Skeletal muscle cell (primary cell): ENCODE measurements at regions not wholly inside any gene's neighbourhood (a gene's known extent, or its start where the extent isn't known, plus 50 kb on each side); places are given as distances from the start of the nearest gene placed in this dataset.
"Not testable (repeated sequence)": the region's sequence is repeated elsewhere in the genome, so short reads cannot be mapped to it uniquely, and the experiment has no call there.

ENCODE experiments used
- DNase-seq: peaks from one replicate; pipeline ENCODE4 v3.0.0-alpha.2; 2010; ENCODE audit warnings: low read depth
- H3K4me3 ChIP-seq: 2 replicates; pipeline ENCODE4 v1.5.1; 2011; ENCODE audit warnings: low read depth, mild to moderate bottlenecking, control low read depth, low read length, moderate library complexity

GRCh38 chr3:94739420-94739819 is 676.6 kb downstream of the NSUN3 start:
- DNase-seq: no peak
- no peak overlapping the region for H3K4me3 ChIP-seq

GRCh38 chr3:94758751-94759150 is 695.9 kb downstream of the NSUN3 start:
- no peak for DNase-seq
- no peak overlapping the region for H3K4me3 ChIP-seq

GRCh38 chr3:94772402-94772801 is 709.5 kb downstream of the NSUN3 start:
- DNase-seq: no peak
- H3K4me3 ChIP-seq: no peak overlapping the region

GRCh38 chr3:94775746-94776145 is 712.9 kb downstream of the NSUN3 start:
- no peak for DNase-seq
- H3K4me3 ChIP-seq: no peak overlapping the region

- H3K4me3 ChIP-seq: no peak overlapping the region
- no peak for DNase-seq
These were observed 713.6 kb downstream of the NSUN3 start for GRCh38 chr3:94776401-94776915.

DNA sequence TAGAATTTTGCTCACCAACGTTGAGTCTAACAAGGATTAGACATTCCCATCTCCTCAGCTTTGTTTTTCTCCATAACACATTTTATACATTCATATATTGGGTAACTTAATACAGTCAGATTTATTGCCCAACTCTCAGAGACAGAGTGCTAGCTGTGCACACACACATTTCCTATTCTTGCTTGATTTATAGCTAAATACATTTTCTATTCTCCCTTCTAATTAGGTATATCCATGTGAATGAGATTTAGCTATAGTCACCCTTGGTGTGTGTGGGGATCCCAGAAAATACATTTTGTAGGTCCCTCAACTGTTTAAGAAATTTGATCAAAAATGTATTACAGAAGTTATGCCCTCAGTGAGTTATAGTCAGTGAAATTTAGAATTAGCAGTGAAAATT is 715.4 kb downstream of the NSUN3 start:
- no peak overlapping the region for H3K4me3 ChIP-seq
- DNase-seq: no peak

DNA sequence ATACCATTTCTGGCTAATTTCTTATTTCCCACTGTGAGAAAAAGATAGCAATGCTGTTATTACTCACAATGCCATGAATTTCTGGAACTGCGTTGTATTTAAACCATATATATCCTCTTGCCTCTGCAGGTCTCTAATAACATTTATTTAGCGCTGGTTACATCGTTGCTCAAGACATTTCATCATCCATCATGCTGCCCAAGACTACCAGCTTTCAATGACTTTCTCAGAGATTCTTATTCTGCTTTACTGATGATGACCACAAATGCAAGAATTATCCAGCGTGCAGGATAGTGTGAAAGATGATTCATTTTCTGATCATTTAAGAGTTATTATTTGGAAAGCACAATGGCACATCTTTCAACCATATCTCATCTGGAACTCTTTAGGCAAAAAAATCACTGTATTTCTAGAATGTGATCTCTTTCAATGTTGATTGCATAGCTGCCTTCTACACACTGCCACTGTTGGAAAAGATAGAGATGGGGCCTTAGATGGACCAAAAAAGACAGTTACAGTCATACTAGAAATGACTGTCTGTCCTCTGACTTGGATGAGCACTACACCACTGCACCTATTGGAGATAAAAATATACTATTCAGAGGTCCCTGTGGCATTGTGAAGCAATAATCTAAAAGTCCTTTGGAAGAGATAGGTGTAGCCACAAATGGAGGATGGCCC is 716.1 kb downstream of the NSUN3 start:
- DNase-seq: no peak
- H3K4me3 ChIP-seq: no peak overlapping the region

DNA sequence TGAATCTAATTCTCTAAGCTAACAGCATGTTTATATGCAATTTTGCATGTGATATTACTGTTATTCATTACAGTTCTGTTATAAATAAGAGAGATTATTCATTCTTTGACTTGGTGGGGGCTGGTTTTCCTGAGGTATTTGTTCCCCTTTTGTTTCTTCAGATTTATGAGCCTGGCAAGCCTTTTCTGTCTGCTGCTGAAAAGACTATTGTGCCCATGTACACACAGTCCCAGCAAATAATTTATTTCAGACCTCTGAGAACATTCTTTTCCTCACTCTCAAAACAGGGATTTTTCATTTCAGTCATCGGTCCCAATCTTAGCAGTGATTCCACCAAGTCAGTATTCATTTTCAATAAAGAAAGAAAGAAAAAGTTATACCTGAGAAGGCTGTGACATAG is 716.8 kb downstream of the NSUN3 start:
- no peak for DNase-seq
- H3K4me3 ChIP-seq: no peak overlapping the region

DNA sequence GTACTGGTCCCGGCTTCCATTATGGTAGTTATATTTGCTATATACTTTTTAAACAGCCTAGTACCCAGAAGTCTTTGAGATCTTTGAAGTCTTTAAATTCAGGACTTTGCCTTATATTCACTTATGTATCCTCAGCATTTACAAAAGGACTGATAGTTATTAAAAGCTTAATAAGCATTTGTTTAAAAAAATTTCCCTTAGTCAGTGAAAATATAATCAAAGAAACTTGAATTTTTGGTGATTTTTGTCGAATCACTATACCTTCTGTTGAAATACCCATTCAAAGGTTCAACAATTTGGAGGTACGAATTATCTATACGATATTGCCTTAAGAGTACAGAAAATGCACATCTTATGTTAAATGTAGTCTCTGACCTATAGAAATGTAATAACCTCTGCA is 721.4 kb downstream of the NSUN3 start:
- DNase-seq: no peak

GRCh38 chr3:94787066-94787465 is 724.2 kb downstream of the NSUN3 start:
- DNase-seq: no peak
- no peak overlapping the region for H3K4me3 ChIP-seq

More for the DNA sequence above, 721.4 kb downstream of the NSUN3 start:
- H3K4me3 ChIP-seq: no peak overlapping the region

- DNase-seq: no peak
- no peak overlapping the region for H3K4me3 ChIP-seq
These were observed 724.9 kb downstream of the NSUN3 start for GRCh38 chr3:94787734-94788270.

DNA sequence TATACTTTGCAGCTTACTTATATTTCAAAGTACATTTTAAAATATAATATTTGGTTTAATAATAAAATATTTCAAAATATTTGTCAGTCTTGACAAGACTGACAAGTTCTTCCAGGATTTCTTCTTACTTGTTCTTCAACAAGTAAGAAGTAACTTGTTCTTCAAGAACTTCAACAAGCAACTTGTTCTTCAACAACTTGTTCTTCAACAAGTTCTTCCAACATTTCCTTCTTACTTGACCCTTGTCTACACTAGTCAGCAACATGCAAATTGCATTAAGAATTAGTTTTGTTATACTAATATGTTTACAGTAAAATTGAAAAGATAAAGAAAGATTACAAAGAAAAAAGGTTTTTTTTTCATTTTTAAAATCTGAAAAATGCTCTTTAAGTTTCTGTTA is 731.7 kb downstream of the NSUN3 start:
- DNase-seq: no peak
- H3K4me3 ChIP-seq: no peak overlapping the region

DNA sequence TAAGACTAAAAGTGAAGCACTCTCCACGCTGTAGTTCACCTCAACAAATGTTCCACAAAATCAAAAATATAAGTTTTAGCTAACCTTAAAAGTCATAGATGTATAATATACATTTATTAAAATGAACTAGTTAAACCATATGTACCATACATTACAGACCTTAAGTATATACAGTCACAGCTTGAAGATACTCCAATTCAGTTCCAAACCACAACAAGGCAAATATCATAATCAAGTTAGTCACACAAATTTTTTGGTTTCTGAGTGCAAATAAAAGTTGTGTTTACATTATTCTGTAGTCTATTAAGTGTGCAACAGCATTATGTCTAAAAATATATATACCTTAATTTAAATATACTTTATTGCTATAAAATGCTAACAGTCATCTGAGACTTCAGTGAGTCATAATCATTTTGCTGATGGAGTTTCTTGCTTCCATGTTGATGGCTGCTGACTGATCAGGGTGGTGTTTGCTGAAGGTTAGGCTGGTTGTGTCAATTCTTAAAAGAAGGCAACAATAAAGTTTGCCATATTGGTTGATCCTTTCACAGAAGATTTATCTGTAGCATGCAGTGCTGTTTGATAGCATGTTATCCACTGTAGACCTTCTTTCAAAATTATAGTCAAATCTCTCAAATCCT is 736.7 kb downstream of the NSUN3 start:
- no peak overlapping the region for H3K4me3 ChIP-seq
- DNase-seq: no peak

DNA sequence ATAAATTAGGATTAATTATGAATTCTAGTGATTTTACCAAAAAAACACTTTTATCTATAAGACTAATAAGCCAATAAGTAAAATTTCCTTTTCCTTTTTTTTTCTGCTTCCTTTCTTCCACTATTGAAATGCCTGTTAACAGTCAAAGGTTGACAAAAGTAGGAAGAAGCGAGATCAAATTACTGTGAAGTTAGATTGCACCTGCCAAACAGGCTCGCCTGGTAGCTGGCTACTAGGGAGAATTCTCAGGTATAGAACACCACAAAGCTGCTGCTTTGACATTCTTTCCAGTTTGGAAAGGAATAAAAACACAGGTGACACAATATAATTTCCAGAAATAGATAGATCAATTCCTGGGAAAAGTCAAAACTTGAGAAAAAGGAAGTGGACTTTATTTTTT is 749.0 kb downstream of the NSUN3 start:
- no peak for DNase-seq
- H3K4me3 ChIP-seq: no peak overlapping the region

DNA sequence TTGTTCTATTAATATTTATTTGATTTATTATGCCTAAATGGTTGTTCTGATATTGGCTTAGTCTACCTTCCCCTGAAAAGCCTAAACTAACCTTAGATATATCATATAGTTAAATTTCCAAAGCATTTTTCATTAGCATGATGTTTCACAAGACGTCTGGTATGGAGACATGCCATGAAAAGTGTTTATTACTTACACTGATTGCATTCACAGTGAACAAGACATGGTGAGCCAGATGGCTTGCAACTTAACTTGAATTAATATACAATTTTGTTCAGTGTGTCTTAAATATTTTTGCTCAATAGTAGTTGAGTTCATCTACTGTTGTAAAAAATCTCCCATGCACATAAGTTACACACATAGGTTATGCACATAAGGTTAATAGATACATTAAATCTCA is 758.4 kb downstream of the NSUN3 start:
- no peak overlapping the region for H3K4me3 ChIP-seq
- no peak for DNase-seq

DNA sequence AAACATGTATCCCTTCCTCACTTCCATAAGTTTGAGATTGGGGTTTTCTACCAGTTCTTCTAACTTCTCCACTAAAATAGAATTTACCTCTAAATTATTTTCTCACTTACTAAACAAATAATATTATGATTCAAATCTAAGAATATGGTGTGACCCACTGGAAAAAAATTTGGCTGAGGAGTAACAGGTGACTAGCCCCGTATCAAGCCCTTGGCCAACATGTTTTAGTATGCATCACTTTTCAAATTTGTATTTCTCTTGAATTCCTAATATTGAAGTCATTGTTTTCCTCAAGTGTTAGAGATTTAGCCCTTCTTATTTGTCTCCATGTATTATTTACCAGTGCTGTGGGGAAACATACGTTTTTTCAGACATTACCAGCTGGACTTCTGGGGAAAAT is 759.4 kb downstream of the NSUN3 start:
- DNase-seq: no peak
- H3K4me3 ChIP-seq: no peak overlapping the region

DNA sequence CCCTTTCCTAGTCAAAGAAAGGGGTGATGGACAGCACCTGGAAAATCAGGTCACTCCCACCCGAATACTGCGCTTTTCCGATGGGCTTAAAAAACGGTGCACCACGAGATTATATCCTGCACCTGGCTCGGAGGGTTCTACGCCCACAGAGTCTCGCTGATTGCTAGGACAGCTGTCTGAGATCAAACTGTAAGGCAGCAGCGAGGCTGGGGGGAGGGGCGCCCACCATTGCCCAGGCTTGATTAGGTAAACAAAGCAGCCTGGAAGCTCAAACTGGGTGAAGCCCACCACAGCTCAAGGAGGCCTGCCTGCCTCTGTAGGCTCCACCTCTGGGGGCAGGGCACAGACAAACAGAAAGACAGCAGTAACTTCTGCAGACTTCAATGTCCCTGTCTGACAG is 783.4 kb downstream of the NSUN3 start:
- DNase-seq, H3K4me3 ChIP-seq: not testable (repeated sequence)

DNA sequence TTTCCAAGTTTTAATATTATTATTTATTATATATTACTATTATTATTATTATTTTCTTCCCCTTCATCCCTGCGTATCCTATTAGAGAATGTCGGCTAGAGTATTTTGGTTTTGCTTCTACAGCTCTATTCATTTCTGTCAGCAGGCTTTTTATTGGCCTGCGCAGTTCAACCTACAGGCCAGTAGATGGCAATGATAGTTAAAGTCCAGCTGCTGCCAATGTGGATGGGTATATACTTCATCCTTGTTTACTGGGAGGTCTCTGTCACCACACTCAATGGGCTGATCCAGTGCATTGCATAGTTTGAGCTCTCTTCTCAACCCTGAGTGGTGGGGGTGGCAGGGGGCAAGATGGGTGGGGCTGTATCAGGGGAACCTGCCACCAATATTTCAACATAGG is 799.8 kb downstream of the NSUN3 start:
- no peak for DNase-seq
- H3K4me3 ChIP-seq: no peak overlapping the region

GRCh38 chr3:94869059-94869547 is 806.2 kb downstream of the NSUN3 start:
- DNase-seq: no peak

GRCh38 chr3:94873751-94874150 is 810.9 kb downstream of the NSUN3 start:
- H3K4me3 ChIP-seq: no peak overlapping the region
- DNase-seq: no peak

More at GRCh38 chr3:94869059-94869547, 806.2 kb downstream of the NSUN3 start:
- H3K4me3 ChIP-seq: no peak overlapping the region

- no peak for DNase-seq
- no peak overlapping the region for H3K4me3 ChIP-seq
These were observed 812.3 kb downstream of the NSUN3 start for GRCh38 chr3:94875149-94875548.
